ENCODE measurements at regions not wholly inside any gene's neighbourhood (a gene's known extent, or its start where the extent isn't known, plus 50 kb on each side); places are given as distances from the start of the nearest gene placed in this dataset.

GRCh38 chr13:97106323-97106722 is 112.0 kb upstream of the OXGR1 start:
- no peak for TF ChIP-seq CTCF (IDR thresholded peaks at IDR 0.05 in 2 of 3, conservative IDR thresholded peaks at IDR 0.05 in 1 of 3; ENCODE audit: borderline replicate concordance in 1 of 3, insufficient read depth in 1 of 3, low read depth in 2 of 3, low read length in 2 of 3)
- no peak for TF ChIP-seq ELF1 (IDR thresholded peaks at IDR 0.05; ENCODE audit: borderline replicate concordance, low read depth)
- TF ChIP-seq POLR2AphosphoS5 (IDR thresholded peaks at IDR 0.05; ENCODE audit: low read depth, low read length), result no peak
- no peak for TF ChIP-seq POLR2A (IDR thresholded peaks at IDR 0.05; ENCODE audit: borderline replicate concordance, extremely low read depth, insufficient read depth, insufficient read length)
- TF ChIP-seq, protein P1, sequence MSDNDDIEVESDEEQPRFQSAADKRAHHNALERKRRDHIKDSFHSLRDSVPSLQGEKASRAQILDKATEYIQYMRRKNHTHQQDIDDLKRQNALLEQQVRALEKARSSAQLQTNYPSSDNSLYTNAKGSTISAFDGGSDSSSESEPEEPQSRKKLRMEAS (IDR thresholded peaks at IDR 0.05), result no peak
- no peak for TF ChIP-seq EZH2 (IDR thresholded peaks at IDR 0.05)
- TF ChIP-seq FOSL1 (IDR thresholded peaks at IDR 0.05; ENCODE audit: low read depth), result no peak
- no peak for TF ChIP-seq EZH2phosphoT487 (IDR thresholded peaks at IDR 0.05; ENCODE audit: borderline replicate concordance)
